ENCODE measurements at regions not wholly inside any gene's neighbourhood (a gene's known extent, or its start where the extent isn't known, plus 50 kb on each side); places are given as distances from the start of the nearest gene placed in this dataset.

DNA sequence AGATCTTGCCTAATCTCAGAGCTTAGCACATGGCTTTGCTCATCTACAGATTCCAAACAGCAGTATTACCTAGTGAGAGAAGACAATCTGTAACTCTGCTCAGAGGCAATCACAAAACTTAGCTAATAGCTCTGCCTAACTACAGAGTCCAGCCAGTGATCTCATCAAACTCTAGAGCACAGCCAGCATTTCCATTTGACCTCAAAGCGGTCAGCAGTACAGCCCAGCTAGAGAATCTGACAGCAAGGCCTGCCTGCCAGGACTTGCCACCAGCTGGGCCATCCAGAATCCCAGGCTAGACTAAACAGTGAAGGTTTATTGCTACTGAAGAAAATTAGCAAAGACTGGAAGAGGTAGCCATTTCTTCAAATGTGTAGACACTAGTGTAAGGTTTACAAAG is 217.9 kb upstream of the VLDLR start:
- intact Hi-C loops (cut with DNase I) = no loop called here

DNA sequence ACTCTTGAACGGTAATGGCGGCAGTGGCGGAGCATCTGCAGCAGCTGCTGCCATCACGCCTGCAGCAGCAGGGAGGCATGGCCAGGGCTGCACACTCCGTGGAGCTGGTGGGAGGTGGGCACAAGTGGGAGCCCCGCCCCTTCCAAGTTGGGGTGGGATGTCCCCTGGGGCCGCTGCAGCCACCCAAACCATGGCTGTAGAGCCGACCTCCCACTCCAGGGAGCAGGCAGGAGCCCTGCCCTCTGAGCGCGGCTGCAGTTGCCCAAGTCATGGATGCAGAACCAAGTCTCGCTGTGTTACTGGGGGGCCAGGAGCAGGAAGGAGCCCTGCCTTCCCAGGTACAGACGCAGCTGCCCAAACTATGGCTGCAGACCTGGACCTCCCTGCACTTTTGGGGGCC is 215.3 kb upstream of the VLDLR start:
- Histone ChIP-seq H3K36me3 (ENCODE audit: insufficient read depth in 1 of 2, low read depth in 1 of 2) (no peaks in the 10 kb centered on the region), H3K4me3 (no peak overlapping the region), H3K27me3 (ENCODE audit: insufficient read depth in 3 of 3, low read length in 2 of 3) (no peaks in the 10 kb centered on the region), H3K4me1 (no peaks in the 10 kb centered on the region), H3K9me3 (no peaks in the 10 kb centered on the region), H3K27ac (no peak overlapping the region)
- no peak for DNase-seq
- 87 to 90% (median 89%) methylated on average over 12 of the region's 12 CpGs for WGBS, 3 donors
- TF ChIP-seq, protein P1, sequence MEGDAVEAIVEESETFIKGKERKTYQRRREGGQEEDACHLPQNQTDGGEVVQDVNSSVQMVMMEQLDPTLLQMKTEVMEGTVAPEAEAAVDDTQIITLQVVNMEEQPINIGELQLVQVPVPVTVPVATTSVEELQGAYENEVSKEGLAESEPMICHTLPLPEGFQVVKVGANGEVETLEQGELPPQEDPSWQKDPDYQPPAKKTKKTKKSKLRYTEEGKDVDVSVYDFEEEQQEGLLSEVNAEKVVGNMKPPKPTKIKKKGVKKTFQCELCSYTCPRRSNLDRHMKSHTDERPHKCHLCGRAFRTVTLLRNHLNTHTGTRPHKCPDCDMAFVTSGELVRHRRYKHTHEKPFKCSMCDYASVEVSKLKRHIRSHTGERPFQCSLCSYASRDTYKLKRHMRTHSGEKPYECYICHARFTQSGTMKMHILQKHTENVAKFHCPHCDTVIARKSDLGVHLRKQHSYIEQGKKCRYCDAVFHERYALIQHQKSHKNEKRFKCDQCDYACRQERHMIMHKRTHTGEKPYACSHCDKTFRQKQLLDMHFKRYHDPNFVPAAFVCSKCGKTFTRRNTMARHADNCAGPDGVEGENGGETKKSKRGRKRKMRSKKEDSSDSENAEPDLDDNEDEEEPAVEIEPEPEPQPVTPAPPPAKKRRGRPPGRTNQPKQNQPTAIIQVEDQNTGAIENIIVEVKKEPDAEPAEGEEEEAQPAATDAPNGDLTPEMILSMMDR (IDR thresholded peaks at IDR 0.05) = no peak
- no peak for ATAC-seq
- intact Hi-C loops (cut with DNase I) = no loop called here

More for the DNA sequence above, 217.9 kb upstream of the VLDLR start:
- WGBS, 3 donors = 0 to 59% (median 0%) methylated on average over 1 of the region's 1 CpG
- TF ChIP-seq, protein P1 (IDR thresholded peaks at IDR 0.05) = no peak
- no peaks in the 10 kb centered on the region for H3K9me3 ChIP-seq
- no peaks in the 10 kb centered on the region for H3K27me3 ChIP-seq (ENCODE audit: insufficient read depth in 3 of 3, low read length in 2 of 3)
- peak in 1 of 4 donors; percentile 64 for ATAC-seq
- no peak for DNase-seq
- H3K36me3 ChIP-seq (ENCODE audit: insufficient read depth in 1 of 2, low read depth in 1 of 2) = no peaks in the 10 kb centered on the region
- H3K4me1 ChIP-seq = no peaks in the 10 kb centered on the region
- H3K4me3 ChIP-seq = no peak overlapping the region
- no peak overlapping the region for H3K27ac ChIP-seq

DNA sequence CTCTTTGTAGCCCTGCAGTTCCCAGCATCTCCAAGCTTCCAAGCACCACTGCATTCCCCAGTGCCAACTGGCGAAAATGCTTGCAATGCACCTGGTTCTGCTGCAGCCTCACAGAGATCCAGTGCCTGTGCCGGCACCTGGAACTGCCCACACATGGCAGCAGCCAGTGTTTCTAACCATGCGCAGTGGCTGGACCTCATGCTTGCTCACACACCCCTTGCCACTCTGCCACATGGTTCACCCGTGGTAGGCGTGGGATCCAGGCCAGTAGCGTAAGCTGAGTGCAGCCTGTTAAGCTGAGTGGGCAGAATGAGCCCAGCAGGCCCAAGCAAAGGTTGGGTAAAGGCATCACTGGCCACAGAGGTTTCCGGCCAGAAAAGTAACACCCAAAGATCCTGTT is 214.1 kb upstream of the VLDLR start:
- DNase-seq = no peak
- TF ChIP-seq, protein P1 (IDR thresholded peaks at IDR 0.05) = no peak
- Histone ChIP-seq H3K27ac (no peak overlapping the region), H3K36me3 (ENCODE audit: insufficient read depth in 1 of 2, low read depth in 1 of 2) (no peaks in the 10 kb centered on the region), H3K27me3 (ENCODE audit: insufficient read depth in 3 of 3, low read length in 2 of 3) (no peaks in the 10 kb centered on the region), H3K9me3 (no peaks in the 10 kb centered on the region), H3K4me3 (no peak overlapping the region), H3K4me1 (no peaks in the 10 kb centered on the region)
- ATAC-seq = peak in 3 of 4 donors; percentile 51 to 98 (median 74)
- WGBS, 3 donors = 45 to 69% (median 49%) methylated on average over 7 of the region's 7 CpGs
- intact Hi-C loops (cut with DNase I) = no loop called here

DNA sequence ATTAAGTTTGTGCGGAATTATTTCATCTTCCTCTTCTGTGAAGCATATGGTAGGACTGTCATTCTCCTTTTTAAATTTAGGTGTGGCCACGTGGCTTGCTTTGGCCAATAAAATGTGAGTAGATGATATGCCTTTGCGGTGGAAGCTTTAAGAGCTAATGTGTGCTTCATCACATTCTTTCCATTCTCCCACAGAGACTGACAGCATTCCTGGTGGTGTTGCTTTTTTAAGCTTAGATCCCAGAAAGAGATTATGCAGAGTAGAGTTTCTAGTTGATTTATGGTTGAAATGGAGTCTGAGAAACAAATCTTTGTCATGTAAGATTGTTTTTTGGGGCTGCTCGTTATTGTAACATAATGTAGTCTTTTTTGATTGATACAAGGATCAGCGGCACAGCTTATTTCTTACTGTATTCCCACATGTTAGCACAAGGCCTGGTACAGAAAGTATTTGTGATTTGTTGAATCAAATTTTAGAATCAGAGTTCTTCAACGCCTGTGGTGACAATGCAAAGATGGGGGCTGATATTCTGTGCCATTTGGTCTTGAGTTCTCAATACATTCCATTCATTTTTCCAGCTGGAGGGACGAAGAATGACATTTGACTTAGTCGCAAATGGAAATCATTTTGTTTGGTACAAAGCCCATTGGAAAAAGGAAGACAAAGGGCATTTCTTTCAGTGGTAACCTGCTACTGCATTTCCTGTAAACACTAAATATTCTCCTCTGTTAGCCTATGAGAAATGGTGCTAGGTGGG is 209.9 kb upstream of the VLDLR start:
- DNase-seq (no peak), ATAC-seq (no peak)
- Histone ChIP-seq H3K4me1 (no peaks in the 10 kb centered on the region), H3K27me3 (ENCODE audit: insufficient read depth in 3 of 3, low read length in 2 of 3) (no peaks in the 10 kb centered on the region), H3K27ac (no peak overlapping the region), H3K4me3 (no peak overlapping the region), H3K9me3 (no peaks in the 10 kb centered on the region), H3K36me3 (ENCODE audit: insufficient read depth in 1 of 2, low read depth in 1 of 2) (no peaks in the 10 kb centered on the region)
- WGBS, 3 donors = 41 to 46% (median 46%) methylated on average over 8 of the region's 8 CpGs
- intact Hi-C loops (cut with DNase I) = no loop called here
- TF ChIP-seq, protein P1 (IDR thresholded peaks at IDR 0.05) = no peak
